Activated T-cell treated with anti-CD3 and anti-CD28 coated beads, Interleukin-2, amount 50 U/mL, for 4 hours (primary cell): ENCODE measurements at regions not wholly inside any gene's neighbourhood (a gene's known extent, or its start where the extent isn't known, plus 50 kb on each side); places are given as distances from the start of the nearest gene placed in this dataset.

ENCODE experiments used
- ATAC-seq, 2 donors: fragments of 200-7000 bp; cut with Tn5 transposase; one replicate each; pipeline ENCODE4 v1.10.0; 2021
- DNase-seq: peaks from one replicate; pipeline ENCODE4 v3.0.0-alpha.2; 2020
- H3K27me3 Mint-ChIP-seq: one replicate; pipeline ENCODE4 v1.8.0; 2021; ENCODE audit warnings: low read depth, mixed read lengths
- H3K36me3 Mint-ChIP-seq: one replicate; pipeline ENCODE4 v1.8.0; 2022; ENCODE audit warnings: mixed read lengths; ENCODE audit not compliant: insufficient read depth
- H3K4me1 Mint-ChIP-seq: one replicate; pipeline ENCODE4 v1.8.0; 2021; ENCODE audit warnings: low read depth, mixed read lengths
- H3K4me3 Mint-ChIP-seq: one replicate; pipeline ENCODE4 v1.8.0; 2021; ENCODE audit warnings: mild to moderate bottlenecking, moderate library complexity, mixed read lengths
- H3K9me3 Mint-ChIP-seq: one replicate; pipeline ENCODE4 v1.8.0; 2021; ENCODE audit warnings: mixed read lengths

DNA sequence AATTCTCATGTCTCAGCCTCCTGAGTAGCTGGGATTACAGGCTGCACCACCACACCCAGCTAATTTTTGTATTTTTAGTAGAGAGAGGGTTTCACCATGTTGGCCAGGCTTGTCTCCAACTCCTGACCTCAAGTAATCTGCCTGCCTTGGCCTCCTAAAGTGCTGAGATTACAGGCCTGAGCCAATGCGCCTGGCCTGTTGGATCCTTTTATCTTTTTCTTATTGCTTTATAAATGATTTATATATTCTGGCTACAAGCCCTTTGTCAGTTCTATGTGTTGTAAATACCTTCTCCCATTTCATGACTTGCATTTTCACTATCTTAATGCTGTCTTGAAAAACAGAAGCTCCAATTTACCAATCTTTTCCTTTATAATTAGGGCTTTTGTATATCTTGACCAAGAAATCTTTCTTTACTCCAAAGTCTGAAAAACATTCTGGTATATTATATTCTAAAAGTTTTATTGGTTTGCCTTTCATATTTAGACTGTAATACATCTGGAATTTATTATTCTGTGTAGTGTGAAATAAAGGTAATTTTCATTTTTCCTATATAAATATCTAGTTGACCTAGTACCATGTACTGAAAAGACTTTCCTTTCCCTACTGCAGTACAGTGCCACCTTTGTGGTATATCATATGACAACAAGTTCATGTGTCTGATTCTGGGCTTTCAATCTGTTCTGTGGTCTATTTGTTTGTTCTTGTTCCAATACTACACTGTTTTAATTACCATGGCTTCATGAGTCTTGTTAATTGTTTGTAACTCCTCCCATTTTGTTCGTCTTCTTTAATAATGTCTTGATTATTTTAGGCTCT, 52.9 kb upstream of the RNU6-1 start:
- DNase-seq: no peak
- H3K4me3 Mint-ChIP-seq: no peak overlapping the region
- peaks cover 8% of the 10 kb centered on the region for H3K9me3 Mint-ChIP-seq
- H3K36me3 Mint-ChIP-seq: no peaks in the 10 kb centered on the region
- peaks cover 10% of the 10 kb centered on the region for H3K27me3 Mint-ChIP-seq
- ATAC-seq: no peak
- H3K4me1 Mint-ChIP-seq: peaks cover 1% of the 10 kb centered on the region

DNA sequence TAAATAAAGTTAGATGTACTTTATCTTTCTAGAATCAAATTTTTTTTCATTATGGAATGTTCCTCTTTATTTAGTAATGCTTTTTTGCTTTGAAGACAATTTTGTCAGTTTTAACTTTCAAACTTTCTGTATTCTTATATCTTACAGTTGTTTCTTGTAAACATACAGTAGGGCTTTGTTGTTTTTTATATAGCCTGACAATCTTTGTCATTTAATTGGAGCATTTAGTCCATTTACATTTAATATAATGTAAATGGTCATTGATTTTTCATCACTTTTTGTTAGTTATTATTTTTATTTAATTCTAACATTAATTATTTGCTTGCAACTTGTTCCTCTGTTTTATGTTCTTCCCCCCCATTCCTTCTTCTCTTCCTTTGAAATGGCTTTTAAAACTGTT, 55.4 kb upstream of the RNU6-1 start:
- no peak overlapping the region for H3K4me3 Mint-ChIP-seq
- no peak for ATAC-seq
- H3K36me3 Mint-ChIP-seq: no peaks in the 10 kb centered on the region
- no peaks in the 10 kb centered on the region for H3K4me1 Mint-ChIP-seq
- peaks cover 7% of the 10 kb centered on the region for H3K27me3 Mint-ChIP-seq
- DNase-seq: no peak
- H3K9me3 Mint-ChIP-seq: peaks cover 8% of the 10 kb centered on the region

DNA sequence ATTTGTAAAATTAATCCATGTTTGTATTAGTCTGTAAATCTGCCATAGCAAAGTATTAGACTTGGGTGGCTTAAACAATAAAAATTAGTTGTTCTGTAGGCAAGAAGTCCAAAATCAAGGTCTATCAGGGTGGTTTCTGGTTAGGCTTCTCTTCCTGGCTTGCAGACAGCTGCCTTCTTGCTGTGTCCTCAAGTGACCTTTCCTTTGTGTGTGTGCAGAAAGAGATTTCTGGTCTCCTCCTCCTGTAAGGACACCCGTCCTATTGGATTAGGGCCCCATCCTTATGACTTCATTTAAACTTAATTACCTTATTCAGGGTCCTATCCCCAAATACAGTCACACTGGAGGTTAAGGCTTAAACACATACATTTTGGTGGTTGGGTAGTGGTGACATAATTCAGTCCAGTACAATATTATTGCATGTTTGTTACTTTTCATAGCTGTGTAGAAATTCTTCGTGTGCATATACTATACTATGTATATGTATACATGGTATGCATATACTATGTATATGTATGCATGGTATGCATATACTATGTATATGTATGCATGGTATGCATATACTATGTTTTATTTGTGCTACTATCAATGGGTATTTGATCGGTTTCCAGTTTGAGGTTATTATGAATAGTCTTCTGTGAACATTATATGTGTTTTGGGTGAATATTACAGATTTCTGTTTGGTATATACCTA, 57.9 kb upstream of the RNU6-1 start:
- DNase-seq: no peak
- Mint-ChIP-seq H3K27me3 (peaks cover 2% of the 10 kb centered on the region), H3K36me3 (no peaks in the 10 kb centered on the region), H3K4me1 (no peaks in the 10 kb centered on the region), H3K9me3 (peaks cover 8% of the 10 kb centered on the region), H3K4me3 (no peak overlapping the region)
- ATAC-seq: no peak

DNA sequence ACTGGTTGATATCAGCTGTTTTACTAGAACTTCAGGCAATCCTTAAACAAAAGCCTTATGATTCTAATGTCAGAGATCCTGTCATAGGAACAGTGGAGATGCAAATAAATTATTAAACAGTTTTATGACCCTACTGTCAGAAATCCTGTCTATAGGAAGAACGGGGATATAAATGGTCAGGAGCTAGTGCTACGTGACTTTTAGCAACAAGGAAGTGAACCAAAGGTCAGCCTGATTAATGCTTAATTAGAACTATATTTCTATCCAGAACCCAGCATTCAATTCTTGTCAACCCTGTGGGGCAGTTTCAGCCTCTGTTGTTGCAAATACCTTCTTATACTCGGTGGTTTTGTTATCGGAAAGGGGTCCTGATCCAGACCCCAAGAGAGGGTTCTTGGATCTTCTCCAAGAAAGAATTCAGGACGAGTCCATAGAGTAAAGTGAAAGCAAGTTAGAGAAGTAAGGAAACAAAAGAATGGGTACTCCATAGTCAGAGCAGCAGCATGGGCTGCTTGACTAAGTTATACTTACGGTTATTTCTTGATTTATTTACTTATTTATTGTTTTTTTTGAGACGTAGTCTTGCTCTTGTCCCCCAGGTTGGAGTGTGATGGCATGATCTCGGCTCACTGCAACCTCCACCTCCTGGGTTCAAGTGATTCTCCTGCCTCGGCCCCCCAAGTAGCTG, 59.9 kb upstream of the RNU6-1 start:
- no peak for ATAC-seq
- DNase-seq: no peak
- H3K9me3 Mint-ChIP-seq: peaks cover 8% of the 10 kb centered on the region
- H3K36me3 Mint-ChIP-seq: no peaks in the 10 kb centered on the region
- H3K27me3 Mint-ChIP-seq: peaks cover 6% of the 10 kb centered on the region
- H3K4me3 Mint-ChIP-seq: no peak overlapping the region
- H3K4me1 Mint-ChIP-seq: no peaks in the 10 kb centered on the region

DNA sequence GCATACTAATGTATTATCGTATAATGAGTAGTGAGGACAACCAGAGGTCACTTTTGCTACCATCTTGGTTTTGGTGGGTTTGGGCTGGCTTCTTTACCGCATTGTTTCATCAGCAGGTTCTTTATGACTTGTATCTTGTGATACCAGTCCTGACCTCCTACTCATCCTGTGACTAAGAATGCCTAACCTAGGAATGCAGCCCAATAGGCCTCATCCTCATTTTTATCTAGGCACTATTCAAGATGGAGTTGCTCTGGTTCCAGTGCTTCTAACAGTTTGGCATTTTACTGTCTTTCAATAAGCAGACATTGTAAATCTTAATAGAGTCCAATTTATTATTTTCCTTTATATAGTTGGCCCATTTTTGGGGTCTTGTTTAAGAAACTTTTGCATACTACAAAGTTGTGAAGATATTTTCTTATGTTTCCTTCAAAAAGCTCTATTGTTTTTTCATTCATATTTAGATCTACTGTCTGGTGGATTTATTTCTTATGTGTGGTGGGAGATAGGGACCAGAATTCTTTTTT, 60.8 kb upstream of the RNU6-1 start:
- no peaks in the 10 kb centered on the region for H3K4me1 Mint-ChIP-seq
- no peak for ATAC-seq
- no peaks in the 10 kb centered on the region for H3K36me3 Mint-ChIP-seq
- H3K9me3 Mint-ChIP-seq: peaks cover under 1% of the 10 kb centered on the region
- no peak for DNase-seq
- peaks cover 6% of the 10 kb centered on the region for H3K27me3 Mint-ChIP-seq
- H3K4me3 Mint-ChIP-seq: no peak overlapping the region

DNA sequence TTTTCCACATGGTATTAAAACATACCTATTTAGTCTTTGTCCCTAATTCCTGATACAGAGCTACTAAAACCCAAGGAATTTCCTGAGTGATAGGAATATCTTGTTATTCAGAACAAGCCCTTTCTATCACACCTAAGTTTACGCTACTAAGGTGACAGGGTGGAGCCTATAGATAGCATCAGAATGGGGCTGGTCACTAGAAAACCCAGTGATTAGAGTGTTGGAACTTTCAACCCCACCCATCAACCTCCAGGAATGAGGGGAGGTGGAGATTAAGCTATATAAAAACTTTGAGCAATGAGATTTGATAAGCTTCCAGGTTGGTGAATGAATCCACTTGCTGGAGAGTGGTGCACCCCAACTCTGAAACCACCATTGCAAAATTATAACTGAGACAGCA, 62.1 kb upstream of the RNU6-1 start:
- Mint-ChIP-seq H3K4me3 (no peak overlapping the region), H3K36me3 (no peaks in the 10 kb centered on the region), H3K27me3 (peaks cover 8% of the 10 kb centered on the region), H3K4me1 (no peaks in the 10 kb centered on the region), H3K9me3 (no peaks in the 10 kb centered on the region)
- no peak for DNase-seq
- ATAC-seq: no peak

DNA sequence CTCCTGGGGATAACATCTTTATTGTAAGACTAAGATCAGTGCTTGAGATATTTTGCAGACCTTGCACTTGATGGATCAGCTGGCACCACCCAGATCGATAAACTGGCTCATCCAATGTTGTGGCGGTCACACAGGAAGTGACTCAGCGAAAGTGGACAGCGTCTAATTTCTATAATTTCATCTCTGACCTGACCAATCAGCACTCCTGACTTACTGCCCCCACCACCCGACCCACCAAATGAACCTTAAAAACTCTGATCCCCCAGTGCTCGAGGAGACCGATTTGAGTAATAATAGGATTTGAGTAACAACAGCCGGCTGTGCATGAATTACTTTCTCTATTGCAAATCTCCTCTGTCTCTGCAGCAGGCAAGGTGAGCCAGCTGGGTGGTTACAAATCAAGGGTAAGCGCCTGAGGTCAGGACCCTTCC, 62.7 kb upstream of the RNU6-1 start:
- DNase-seq (no peak), ATAC-seq (no peak)
- Mint-ChIP-seq H3K4me3 (no peak overlapping the region), H3K36me3 (no peaks in the 10 kb centered on the region), H3K9me3 (no peaks in the 10 kb centered on the region), H3K4me1 (no peaks in the 10 kb centered on the region), H3K27me3 (peaks cover 11% of the 10 kb centered on the region)

DNA sequence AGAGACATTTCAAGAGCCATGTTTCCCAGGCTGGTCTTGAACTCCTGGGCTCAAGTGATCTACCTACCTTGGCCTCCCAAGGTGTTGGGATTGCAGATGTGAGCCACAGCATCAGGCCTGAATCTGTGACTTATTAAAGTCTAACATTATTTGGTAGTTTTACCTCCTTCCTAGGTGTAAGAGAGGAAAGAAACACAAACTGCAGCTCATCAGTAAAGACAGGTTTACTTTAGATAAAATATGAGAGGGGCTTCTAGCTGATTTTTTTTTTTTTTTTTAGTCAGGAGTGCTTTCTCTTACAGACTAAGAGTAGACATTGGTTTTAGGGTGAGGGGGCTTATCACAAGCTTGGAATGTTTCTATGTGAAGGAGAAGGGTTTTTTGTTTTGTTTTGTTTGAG, 63.9 kb upstream of the RNU6-1 start:
- DNase-seq: no peak
- Mint-ChIP-seq H3K36me3 (peaks cover 1% of the 10 kb centered on the region), H3K4me1 (no peaks in the 10 kb centered on the region), H3K4me3 (no peak overlapping the region), H3K9me3 (peaks cover 4% of the 10 kb centered on the region), H3K27me3 (peaks cover 14% of the 10 kb centered on the region)
- ATAC-seq: no peak

DNA sequence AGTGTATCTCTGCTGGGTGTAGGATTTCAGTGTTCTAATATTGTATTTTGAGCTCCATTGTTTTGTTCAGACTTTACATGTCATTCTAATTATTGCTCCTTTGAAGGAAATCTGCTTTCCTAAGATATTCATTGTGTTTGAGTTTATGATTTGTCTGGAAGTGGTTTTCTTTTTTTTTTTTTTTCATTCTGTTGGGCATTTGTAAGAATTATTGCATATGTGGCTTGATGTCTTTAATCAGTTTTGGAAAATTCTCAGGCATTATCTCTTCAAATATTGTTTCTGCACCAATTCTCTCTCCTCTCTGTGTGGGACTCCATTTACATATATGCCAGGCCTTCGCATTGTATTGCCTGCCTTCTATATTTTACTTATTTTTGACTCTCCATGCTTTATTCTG, 65.8 kb upstream of the RNU6-1 start:
- H3K9me3 Mint-ChIP-seq: peaks cover 8% of the 10 kb centered on the region
- H3K27me3 Mint-ChIP-seq: peaks cover 19% of the 10 kb centered on the region
- H3K4me3 Mint-ChIP-seq: no peak overlapping the region
- DNase-seq (no peak), ATAC-seq (no peak)
- H3K36me3 Mint-ChIP-seq: peaks cover 1% of the 10 kb centered on the region
- H3K4me1 Mint-ChIP-seq: no peaks in the 10 kb centered on the region

DNA sequence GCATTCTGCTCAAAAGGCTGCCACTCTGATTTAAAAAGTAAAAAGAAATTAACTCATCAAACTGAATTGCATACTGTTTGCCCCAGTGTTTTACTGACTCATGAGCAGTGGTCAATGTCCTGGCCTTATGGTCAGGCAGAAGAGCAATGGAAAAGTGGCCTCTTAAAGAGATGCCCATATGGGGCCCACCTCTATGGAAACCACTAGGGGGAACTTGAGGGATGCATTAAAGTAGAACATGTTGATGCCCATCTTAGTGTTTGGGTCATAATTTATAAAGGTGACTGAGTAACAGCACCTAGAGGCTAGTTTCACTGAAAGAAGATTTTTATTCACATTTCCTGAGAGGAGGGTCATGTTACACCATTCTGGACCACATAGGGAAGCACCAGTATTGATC, 66.5 kb upstream of the RNU6-1 start:
- no peaks in the 10 kb centered on the region for H3K4me1 Mint-ChIP-seq
- no peak overlapping the region for H3K4me3 Mint-ChIP-seq
- H3K27me3 Mint-ChIP-seq: peaks cover 19% of the 10 kb centered on the region
- no peak for DNase-seq
- no peak for ATAC-seq
- H3K36me3 Mint-ChIP-seq: peaks cover 1% of the 10 kb centered on the region
- H3K9me3 Mint-ChIP-seq: peaks cover 8% of the 10 kb centered on the region

DNA sequence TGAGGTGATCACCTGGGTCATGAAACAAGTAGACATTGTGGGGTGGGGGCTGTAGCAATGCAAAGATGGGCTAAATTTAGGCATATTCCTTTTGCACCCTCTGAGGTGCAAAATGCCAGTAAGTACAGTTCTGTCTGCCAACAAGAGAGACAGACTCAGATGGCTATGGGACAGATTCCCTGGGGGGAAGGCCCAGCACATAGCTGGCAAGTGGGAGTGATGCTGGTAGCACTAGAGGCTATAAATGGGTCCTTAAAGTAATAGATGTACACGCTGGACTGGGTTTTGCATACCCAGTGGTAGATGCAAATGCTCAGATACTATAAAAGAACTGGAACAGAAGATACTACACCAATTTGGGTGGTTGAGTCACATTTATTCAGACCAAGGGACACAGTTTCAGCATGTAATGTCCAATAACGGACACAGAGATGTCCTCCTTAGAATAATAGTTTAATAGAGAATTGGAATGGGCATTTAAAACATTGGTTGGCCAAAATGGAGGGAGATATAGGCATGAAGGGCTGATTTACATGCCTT, 67.4 kb upstream of the RNU6-1 start:
- no peak for ATAC-seq
- H3K4me3 Mint-ChIP-seq: no peak overlapping the region

DNA sequence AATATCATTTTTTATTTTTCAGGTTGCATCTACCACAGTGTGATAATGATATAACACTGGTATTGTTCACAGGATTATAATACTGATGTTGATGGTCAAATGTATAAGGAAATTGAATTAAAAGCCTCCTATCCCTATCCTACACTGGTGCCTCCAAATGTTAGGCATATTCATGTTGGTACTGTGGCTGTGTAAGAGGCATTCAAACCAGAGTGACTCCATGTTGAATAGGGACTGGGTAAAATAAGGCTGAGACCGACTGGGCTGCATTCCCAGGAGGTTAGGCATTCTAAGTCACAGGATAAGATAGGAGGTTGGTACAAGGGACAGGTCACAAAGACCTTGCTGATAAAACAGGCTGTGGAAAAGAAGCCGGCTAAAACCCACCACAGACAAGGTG, 68.9 kb upstream of the RNU6-1 start:
- Mint-ChIP-seq H3K36me3 (peaks cover 1% of the 10 kb centered on the region), H3K27me3 (peaks cover 19% of the 10 kb centered on the region), H3K9me3 (peaks cover 13% of the 10 kb centered on the region), H3K4me1 (no peaks in the 10 kb centered on the region), H3K4me3 (no peak overlapping the region)
- DNase-seq (no peak), ATAC-seq (no peak)

More for the DNA sequence above, 67.4 kb upstream of the RNU6-1 start:
- peaks cover 19% of the 10 kb centered on the region for H3K27me3 Mint-ChIP-seq
- no peak for DNase-seq
- no peaks in the 10 kb centered on the region for H3K4me1 Mint-ChIP-seq
- peaks cover 1% of the 10 kb centered on the region for H3K36me3 Mint-ChIP-seq
- H3K9me3 Mint-ChIP-seq: peaks cover 13% of the 10 kb centered on the region

DNA sequence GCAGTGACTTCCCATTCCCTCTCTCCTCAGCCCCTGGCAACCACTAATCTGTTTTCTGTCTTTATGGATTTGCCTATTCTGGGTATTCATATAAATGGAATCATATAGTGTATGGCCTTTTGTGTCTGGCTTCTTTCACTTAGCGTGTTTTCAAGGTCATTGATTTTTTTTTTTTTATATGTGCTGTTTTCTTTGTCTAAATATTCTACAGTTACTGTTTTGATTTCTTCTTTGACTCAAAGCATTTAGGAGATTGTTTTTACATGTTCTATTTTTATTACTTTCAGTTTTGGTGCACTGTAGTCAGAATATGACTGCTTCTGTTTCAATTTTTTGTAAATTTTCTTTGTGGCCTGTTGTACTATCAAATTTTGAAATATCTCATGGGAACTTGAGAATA, 71.9 kb upstream of the RNU6-1 start:
- DNase-seq: no peak
- Mint-ChIP-seq H3K4me1 (no peaks in the 10 kb centered on the region), H3K27me3 (peaks cover 20% of the 10 kb centered on the region), H3K9me3 (peaks cover 13% of the 10 kb centered on the region), H3K4me3 (no peak overlapping the region), H3K36me3 (peaks cover 1% of the 10 kb centered on the region)
- no peak for ATAC-seq

DNA sequence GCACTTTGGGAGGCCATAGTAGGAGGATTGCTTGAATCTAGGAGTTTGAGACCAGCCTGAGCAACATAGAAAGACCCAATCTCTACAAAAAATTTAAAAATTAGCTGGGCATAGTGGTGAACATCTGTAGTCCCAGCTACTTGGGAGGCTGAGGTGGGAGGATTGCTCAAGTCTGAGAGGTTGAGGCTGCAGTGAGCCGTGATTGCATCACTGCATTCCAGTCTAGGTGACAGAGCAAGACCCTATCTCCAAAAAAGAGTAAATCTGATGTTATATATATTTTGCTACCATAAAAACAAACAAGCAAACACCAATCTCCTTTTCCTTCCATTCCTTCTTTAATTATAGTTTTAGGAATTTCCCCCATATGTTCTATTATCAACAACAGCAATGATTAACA, 74.2 kb upstream of the RNU6-1 start:
- Mint-ChIP-seq H3K4me1 (no peaks in the 10 kb centered on the region), H3K4me3 (no peak overlapping the region), H3K27me3 (peaks cover 12% of the 10 kb centered on the region), H3K9me3 (peaks cover 15% of the 10 kb centered on the region), H3K36me3 (no peaks in the 10 kb centered on the region)
- ATAC-seq: no peak
- no peak for DNase-seq
